K562 (cell line): ENCODE measurements at regions not wholly inside any gene's neighbourhood (a gene's known extent, or its start where the extent isn't known, plus 50 kb on each side); places are given as distances from the start of the nearest gene placed in this dataset.
A peak's percentile ranks its signal among the peaks of the same experiment; 100 is the strongest.

Source experiments
- CREBBP ChIP-seq: IDR thresholded peaks from one replicate; pipeline ENCODE4 v1.6.1; 2012; ENCODE audit warnings: low read depth, mild to moderate bottlenecking, control low read depth, inconsistent platforms, low read length
- ESRRB ChIP-seq: fragments of 250-450 bp; sonication (Bioruptor Pico); IDR thresholded peaks from 2 replicates; pipeline ENCODE4 v1.5.0; 2020; ENCODE audit warnings: mild to moderate bottlenecking, moderate library complexity, borderline replicate concordance
- ILK ChIP-seq: fragments of 450-650 bp; IDR thresholded peaks from 2 replicates; pipeline ENCODE4 v1.6.1; 2016; ENCODE audit warnings: missing genetic modification characterization, low read depth, mild to moderate bottlenecking, missing compliant biosample characterization, moderate library complexity, borderline replicate concordance
- PTTG1 ChIP-seq: fragments of 450-650 bp; IDR thresholded peaks from 2 replicates; pipeline ENCODE4 v1.6.1; 2016; ENCODE audit warnings: low read depth, mild to moderate bottlenecking, missing genetic modification characterization, missing compliant biosample characterization
- SIRT6 ChIP-seq: IDR thresholded peaks from one replicate; pipeline ENCODE4 v1.6.1; 2012; ENCODE audit warnings: low read depth, mild to moderate bottlenecking, control low read depth, inconsistent platforms, low read length, moderate library complexity
- SMAD2 ChIP-seq: fragments of 150-350 bp; IDR thresholded peaks from 2 replicates; pipeline ENCODE4 v1.6.1; 2014; ENCODE audit warnings: low read depth, mild to moderate bottlenecking, low read length
- STAT5B ChIP-seq: fragments of 250-450 bp; sonication (Bioruptor Pico); IDR thresholded peaks from 2 replicates; pipeline ENCODE4 v1.8.0; 2021; ENCODE audit warnings: mild to moderate bottlenecking, inconsistent platforms
- TRIM28 ChIP-seq: fragments of 450-650 bp; IDR thresholded peaks from 2 replicates; pipeline ENCODE4 v1.6.1; 2017
- ZBTB7A ChIP-seq: IDR thresholded peaks from 2 replicates; pipeline ENCODE4 v1.6.1; 2011; ENCODE audit warnings: low read depth, mild to moderate bottlenecking, low read length, moderate library complexity, borderline replicate concordance; ENCODE audit not compliant: control insufficient read depth
- ZNF24 ChIP-seq: fragments of 450-650 bp; IDR thresholded peaks from 2 replicates; pipeline ENCODE4 v1.6.1; 2016
- ZSCAN32 ChIP-seq: fragments of 450-650 bp; formaldehyde crosslinking; IDR thresholded peaks from 2 replicates; pipeline ENCODE4 v1.4.0; 2020; ENCODE audit warnings: mild to moderate bottlenecking, moderate library complexity
- TF ChIP-seq, protein P1 (sequence below), 2 experiments: fragments of 450-650 bp in 1 of 2; sonication (generic) in 1 of 2; formaldehyde crosslinking in 1 of 2; IDR thresholded peaks in 1 of 2; conservative IDR thresholded peaks in 1 of 2; 2 replicates each; pipeline versions ENCODE4 v1.6.1 to v1.8.1; 2016 to 2023; ENCODE audit warnings: mild to moderate bottlenecking in 2 of 2, moderate library complexity in 2 of 2, inconsistent platforms in 1 of 2, missing genetic modification reagents in 1 of 2
- TF ChIP-seq, protein P2 (sequence below): fragments of 250-450 bp; sonication (Bioruptor Pico); IDR thresholded peaks from 2 replicates; pipeline ENCODE4 v1.4.0; 2020; ENCODE audit warnings: mild to moderate bottlenecking, moderate library complexity
- TF ChIP-seq, protein P3 (sequence below): fragments of 200-600 bp; sonication (generic); IDR thresholded peaks from one replicate; pipeline ENCODE4 v1.6.1; 2012; ENCODE audit warnings: mild to moderate bottlenecking, low read depth, low read length, inconsistent platforms

DNA sequence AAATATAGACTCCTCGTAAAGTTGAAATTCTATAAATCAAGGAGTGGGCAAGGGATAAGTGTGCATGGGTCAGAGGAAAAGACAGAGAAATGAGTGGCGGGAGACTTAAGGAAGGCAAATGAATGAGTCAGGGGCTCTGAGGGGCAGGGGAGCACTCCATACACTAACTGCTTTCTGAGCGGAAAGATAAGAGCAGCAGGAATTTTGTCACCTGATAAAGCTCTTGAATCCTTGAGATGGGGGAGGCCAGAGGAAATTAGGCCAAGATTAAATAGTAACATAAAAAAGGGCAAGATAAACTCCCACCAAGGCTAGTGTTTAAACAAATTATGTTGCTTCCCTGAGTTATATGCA is 191.0 kb upstream of the S1PR3 start (continued):
- TF ChIP-seq, protein P1, sequence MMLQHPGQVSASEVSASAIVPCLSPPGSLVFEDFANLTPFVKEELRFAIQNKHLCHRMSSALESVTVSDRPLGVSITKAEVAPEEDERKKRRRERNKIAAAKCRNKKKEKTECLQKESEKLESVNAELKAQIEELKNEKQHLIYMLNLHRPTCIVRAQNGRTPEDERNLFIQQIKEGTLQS (IDR thresholded peaks at IDR 0.05), result 0 out of 2 replicates have a peak, but pooled peaks have one; percentile 18
- TF ChIP-seq, protein P1 (CRISPR knock-in tag; conservative IDR thresholded peaks at IDR 0.05), result no peak
- TF ChIP-seq ZNF24 (no peak), ESRRB (no peak), ZBTB7A (peak; percentile 94), PTTG1 (tag) (no peak), TRIM28 (no peak), SMAD2 (no peak), CREBBP (no peak), ZSCAN32 (CRISPR knock-in tag) (no peak), ILK (tag) (no peak), SIRT6 (no peak), STAT5B (CRISPR knock-in tag) (no peak)
- TF ChIP-seq, protein P2, sequence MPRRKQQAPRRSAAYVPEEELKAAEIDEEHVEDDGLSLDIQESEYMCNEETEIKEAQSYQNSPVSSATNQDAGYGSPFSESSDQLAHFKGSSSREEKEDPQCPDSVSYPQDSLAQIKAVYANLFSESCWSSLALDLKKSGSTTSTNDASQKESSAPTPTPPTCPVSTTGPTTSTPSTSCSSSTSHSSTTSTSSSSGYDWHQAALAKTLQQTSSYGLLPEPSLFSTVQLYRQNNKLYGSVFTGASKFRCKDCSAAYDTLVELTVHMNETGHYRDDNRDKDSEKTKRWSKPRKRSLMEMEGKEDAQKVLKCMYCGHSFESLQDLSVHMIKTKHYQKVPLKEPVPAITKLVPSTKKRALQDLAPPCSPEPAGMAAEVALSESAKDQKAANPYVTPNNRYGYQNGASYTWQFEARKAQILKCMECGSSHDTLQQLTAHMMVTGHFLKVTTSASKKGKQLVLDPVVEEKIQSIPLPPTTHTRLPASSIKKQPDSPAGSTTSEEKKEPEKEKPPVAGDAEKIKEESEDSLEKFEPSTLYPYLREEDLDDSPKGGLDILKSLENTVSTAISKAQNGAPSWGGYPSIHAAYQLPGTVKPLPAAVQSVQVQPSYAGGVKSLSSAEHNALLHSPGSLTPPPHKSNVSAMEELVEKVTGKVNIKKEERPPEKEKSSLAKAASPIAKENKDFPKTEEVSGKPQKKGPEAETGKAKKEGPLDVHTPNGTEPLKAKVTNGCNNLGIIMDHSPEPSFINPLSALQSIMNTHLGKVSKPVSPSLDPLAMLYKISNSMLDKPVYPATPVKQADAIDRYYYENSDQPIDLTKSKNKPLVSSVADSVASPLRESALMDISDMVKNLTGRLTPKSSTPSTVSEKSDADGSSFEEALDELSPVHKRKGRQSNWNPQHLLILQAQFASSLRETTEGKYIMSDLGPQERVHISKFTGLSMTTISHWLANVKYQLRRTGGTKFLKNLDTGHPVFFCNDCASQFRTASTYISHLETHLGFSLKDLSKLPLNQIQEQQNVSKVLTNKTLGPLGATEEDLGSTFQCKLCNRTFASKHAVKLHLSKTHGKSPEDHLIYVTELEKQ (CRISPR knock-in tag), result no peak
- TF ChIP-seq, protein P3, sequence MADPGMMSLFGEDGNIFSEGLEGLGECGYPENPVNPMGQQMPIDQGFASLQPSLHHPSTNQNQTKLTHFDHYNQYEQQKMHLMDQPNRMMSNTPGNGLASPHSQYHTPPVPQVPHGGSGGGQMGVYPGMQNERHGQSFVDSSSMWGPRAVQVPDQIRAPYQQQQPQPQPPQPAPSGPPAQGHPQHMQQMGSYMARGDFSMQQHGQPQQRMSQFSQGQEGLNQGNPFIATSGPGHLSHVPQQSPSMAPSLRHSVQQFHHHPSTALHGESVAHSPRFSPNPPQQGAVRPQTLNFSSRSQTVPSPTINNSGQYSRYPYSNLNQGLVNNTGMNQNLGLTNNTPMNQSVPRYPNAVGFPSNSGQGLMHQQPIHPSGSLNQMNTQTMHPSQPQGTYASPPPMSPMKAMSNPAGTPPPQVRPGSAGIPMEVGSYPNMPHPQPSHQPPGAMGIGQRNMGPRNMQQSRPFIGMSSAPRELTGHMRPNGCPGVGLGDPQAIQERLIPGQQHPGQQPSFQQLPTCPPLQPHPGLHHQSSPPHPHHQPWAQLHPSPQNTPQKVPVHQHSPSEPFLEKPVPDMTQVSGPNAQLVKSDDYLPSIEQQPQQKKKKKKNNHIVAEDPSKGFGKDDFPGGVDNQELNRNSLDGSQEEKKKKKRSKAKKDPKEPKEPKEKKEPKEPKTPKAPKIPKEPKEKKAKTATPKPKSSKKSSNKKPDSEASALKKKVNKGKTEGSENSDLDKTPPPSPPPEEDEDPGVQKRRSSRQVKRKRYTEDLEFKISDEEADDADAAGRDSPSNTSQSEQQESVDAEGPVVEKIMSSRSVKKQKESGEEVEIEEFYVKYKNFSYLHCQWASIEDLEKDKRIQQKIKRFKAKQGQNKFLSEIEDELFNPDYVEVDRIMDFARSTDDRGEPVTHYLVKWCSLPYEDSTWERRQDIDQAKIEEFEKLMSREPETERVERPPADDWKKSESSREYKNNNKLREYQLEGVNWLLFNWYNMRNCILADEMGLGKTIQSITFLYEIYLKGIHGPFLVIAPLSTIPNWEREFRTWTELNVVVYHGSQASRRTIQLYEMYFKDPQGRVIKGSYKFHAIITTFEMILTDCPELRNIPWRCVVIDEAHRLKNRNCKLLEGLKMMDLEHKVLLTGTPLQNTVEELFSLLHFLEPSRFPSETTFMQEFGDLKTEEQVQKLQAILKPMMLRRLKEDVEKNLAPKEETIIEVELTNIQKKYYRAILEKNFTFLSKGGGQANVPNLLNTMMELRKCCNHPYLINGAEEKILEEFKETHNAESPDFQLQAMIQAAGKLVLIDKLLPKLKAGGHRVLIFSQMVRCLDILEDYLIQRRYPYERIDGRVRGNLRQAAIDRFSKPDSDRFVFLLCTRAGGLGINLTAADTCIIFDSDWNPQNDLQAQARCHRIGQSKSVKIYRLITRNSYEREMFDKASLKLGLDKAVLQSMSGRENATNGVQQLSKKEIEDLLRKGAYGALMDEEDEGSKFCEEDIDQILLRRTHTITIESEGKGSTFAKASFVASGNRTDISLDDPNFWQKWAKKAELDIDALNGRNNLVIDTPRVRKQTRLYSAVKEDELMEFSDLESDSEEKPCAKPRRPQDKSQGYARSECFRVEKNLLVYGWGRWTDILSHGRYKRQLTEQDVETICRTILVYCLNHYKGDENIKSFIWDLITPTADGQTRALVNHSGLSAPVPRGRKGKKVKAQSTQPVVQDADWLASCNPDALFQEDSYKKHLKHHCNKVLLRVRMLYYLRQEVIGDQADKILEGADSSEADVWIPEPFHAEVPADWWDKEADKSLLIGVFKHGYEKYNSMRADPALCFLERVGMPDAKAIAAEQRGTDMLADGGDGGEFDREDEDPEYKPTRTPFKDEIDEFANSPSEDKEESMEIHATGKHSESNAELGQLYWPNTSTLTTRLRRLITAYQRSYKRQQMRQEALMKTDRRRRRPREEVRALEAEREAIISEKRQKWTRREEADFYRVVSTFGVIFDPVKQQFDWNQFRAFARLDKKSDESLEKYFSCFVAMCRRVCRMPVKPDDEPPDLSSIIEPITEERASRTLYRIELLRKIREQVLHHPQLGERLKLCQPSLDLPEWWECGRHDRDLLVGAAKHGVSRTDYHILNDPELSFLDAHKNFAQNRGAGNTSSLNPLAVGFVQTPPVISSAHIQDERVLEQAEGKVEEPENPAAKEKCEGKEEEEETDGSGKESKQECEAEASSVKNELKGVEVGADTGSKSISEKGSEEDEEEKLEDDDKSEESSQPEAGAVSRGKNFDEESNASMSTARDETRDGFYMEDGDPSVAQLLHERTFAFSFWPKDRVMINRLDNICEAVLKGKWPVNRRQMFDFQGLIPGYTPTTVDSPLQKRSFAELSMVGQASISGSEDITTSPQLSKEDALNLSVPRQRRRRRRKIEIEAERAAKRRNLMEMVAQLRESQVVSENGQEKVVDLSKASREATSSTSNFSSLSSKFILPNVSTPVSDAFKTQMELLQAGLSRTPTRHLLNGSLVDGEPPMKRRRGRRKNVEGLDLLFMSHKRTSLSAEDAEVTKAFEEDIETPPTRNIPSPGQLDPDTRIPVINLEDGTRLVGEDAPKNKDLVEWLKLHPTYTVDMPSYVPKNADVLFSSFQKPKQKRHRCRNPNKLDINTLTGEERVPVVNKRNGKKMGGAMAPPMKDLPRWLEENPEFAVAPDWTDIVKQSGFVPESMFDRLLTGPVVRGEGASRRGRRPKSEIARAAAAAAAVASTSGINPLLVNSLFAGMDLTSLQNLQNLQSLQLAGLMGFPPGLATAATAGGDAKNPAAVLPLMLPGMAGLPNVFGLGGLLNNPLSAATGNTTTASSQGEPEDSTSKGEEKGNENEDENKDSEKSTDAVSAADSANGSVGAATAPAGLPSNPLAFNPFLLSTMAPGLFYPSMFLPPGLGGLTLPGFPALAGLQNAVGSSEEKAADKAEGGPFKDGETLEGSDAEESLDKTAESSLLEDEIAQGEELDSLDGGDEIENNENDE, result no peak
